ENCODE measurements at regions not wholly inside any gene's neighbourhood (a gene's known extent, or its start where the extent isn't known, plus 50 kb on each side); places are given as distances from the start of the nearest gene placed in this dataset.
A peak's percentile ranks its signal among the peaks of the same experiment; 100 is the strongest.

- H3K4me3 ChIP-seq (ENCODE audit: control insufficient read depth, low read depth, low read length), result no peak overlapping the region
- peak; percentile 40 for DNase-seq (ENCODE audit: low read depth)
- TF ChIP-seq CTCF (conservative IDR thresholded peaks at IDR 0.05; ENCODE audit: control insufficient read depth, insufficient read depth, low read depth, low read length), result no peak
Observed at GRCh38 chr1:244162786-244163530, 111.9 kb downstream of the ZBTB18 start.

GRCh38 chr1:244163861-244164510 is 112.9 kb downstream of the ZBTB18 start:
- DNase-seq (ENCODE audit: low read depth), result peak; percentile 93
- TF ChIP-seq CTCF (conservative IDR thresholded peaks at IDR 0.05; ENCODE audit: control insufficient read depth, insufficient read depth, low read depth, low read length), result no peak
- H3K4me3 ChIP-seq (ENCODE audit: control insufficient read depth, low read depth, low read length), result no peak overlapping the region

- no peak for DNase-seq (ENCODE audit: low read depth)
- H3K4me3 ChIP-seq (ENCODE audit: control insufficient read depth, low read depth, low read length), result no peak overlapping the region
- no peak for TF ChIP-seq CTCF (conservative IDR thresholded peaks at IDR 0.05; ENCODE audit: control insufficient read depth, insufficient read depth, low read depth, low read length)
Observed at GRCh38 chr1:244164511-244164890, 113.4 kb downstream of the ZBTB18 start.

- no peak for TF ChIP-seq CTCF (conservative IDR thresholded peaks at IDR 0.05; ENCODE audit: control insufficient read depth, insufficient read depth, low read depth, low read length)
Observed at GRCh38 chr1:244165021-244165420, 113.9 kb downstream of the ZBTB18 start.

GRCh38 chr1:244165701-244166100 is 114.6 kb downstream of the ZBTB18 start:
- TF ChIP-seq CTCF (conservative IDR thresholded peaks at IDR 0.05; ENCODE audit: control insufficient read depth, insufficient read depth, low read depth, low read length), result no peak
- H3K4me3 ChIP-seq (ENCODE audit: control insufficient read depth, low read depth, low read length), result no peak overlapping the region
- no peak for DNase-seq (ENCODE audit: low read depth)

More at GRCh38 chr1:244165021-244165420, 113.9 kb downstream of the ZBTB18 start:
- DNase-seq (ENCODE audit: low read depth), result no peak
- H3K4me3 ChIP-seq (ENCODE audit: control insufficient read depth, low read depth, low read length), result no peak overlapping the region

GRCh38 chr1:244171241-244171985 is 120.3 kb downstream of the ZBTB18 start:
- TF ChIP-seq CTCF (conservative IDR thresholded peaks at IDR 0.05; ENCODE audit: control insufficient read depth, insufficient read depth, low read depth, low read length), result no peak
- H3K4me3 ChIP-seq (ENCODE audit: control insufficient read depth, low read depth, low read length), result no peak overlapping the region
- no peak for DNase-seq (ENCODE audit: low read depth)

All from fibroblast of mammary gland (primary cell).